AG10803 (cell line): ENCODE measurements at regions not wholly inside any gene's neighbourhood (a gene's known extent, or its start where the extent isn't known, plus 50 kb on each side); places are given as distances from the start of the nearest gene placed in this dataset.
"Not testable (repeated sequence)": the region's sequence is repeated elsewhere in the genome, so short reads cannot be mapped to it uniquely, and the experiment has no call there.

Experiments
- DNase-seq: peaks from one replicate; pipeline ENCODE4 v3.0.0; 2010; ENCODE audit warnings: low read depth
- H3K4me3 ChIP-seq: 2 replicates; pipeline ENCODE4 v1.5.1; 2011; ENCODE audit warnings: mild to moderate bottlenecking, low read length, control low read depth
- CTCF ChIP-seq: conservative IDR thresholded peaks from 2 replicates; pipeline ENCODE4 v1.5.1; 2011; ENCODE audit warnings: mild to moderate bottlenecking, low read length, control low read depth, inconsistent platforms

- no peak for DNase-seq
- no peak overlapping the region for H3K4me3 ChIP-seq
- TF ChIP-seq CTCF = no peak
Measured at GRCh38 chr11:25536289-25536688, 795.6 kb upstream of the ANO3 start.

- no peak for DNase-seq
- no peak for TF ChIP-seq CTCF
- H3K4me3 ChIP-seq = no peak overlapping the region
Measured at GRCh38 chr11:25537393-25537792, 794.5 kb upstream of the ANO3 start.

GRCh38 chr11:25547292-25547691, 784.6 kb upstream of the ANO3 start:
- H3K4me3 ChIP-seq = no peak overlapping the region
- no peak for DNase-seq
- TF ChIP-seq CTCF = no peak

- no peak overlapping the region for H3K4me3 ChIP-seq
- TF ChIP-seq CTCF = no peak
- DNase-seq = no peak
Measured at GRCh38 chr11:25562417-25562816, 769.5 kb upstream of the ANO3 start.

GRCh38 chr11:25565846-25566245, 766.1 kb upstream of the ANO3 start:
- TF ChIP-seq CTCF = no peak
- no peak for DNase-seq

GRCh38 chr11:25566298-25567200, 765.4 kb upstream of the ANO3 start:
- H3K4me3 ChIP-seq = no peak overlapping the region
- no peak for TF ChIP-seq CTCF
- DNase-seq = no peak

More at GRCh38 chr11:25565846-25566245, 766.1 kb upstream of the ANO3 start:
- no peak overlapping the region for H3K4me3 ChIP-seq

GRCh38 chr11:25576320-25576719, 755.6 kb upstream of the ANO3 start:
- no peak overlapping the region for H3K4me3 ChIP-seq
- no peak for TF ChIP-seq CTCF

GRCh38 chr11:25579554-25579953, 752.4 kb upstream of the ANO3 start:
- not testable (repeated sequence) for H3K4me3 ChIP-seq, DNase-seq

More at GRCh38 chr11:25576320-25576719, 755.6 kb upstream of the ANO3 start:
- no peak for DNase-seq
